H1 (cell line): ENCODE measurements at regions not wholly inside any gene's neighbourhood (a gene's known extent, or its start where the extent isn't known, plus 50 kb on each side); places are given as distances from the start of the nearest gene placed in this dataset.

Experiments used
- CTCF ChIA-PET: fragments of 300-600 bp; sonication (Branson Sonifier 250); formaldehyde crosslinking; loops from one replicate; lab custom pipeline; 2021; ENCODE audit not compliant: partially characterized antibody; lab: Charles Lee
- POLR2A ChIA-PET: fragments of 300-600 bp; sonication (Branson Sonifier 250); formaldehyde crosslinking; loops from one replicate; lab custom pipeline; 2021; ENCODE audit warnings: inconsistent platforms; ENCODE audit not compliant: partially characterized antibody; lab: Charles Lee
- DNase-seq, 2 experiments: peaks; one replicate each; pipeline versions ENCODE4 v3.0.0 to v3.0.0-alpha.2; 2010 to 2022; ENCODE audit warnings: low spot score in 2 of 2, low read depth in 1 of 2, mixed read lengths in 1 of 2
- FAIRE-seq: peaks from 2 replicates; lab custom pipeline; 2011; peaks lifted over from hg19 to GRCh38; lab: Jason Lieb, UNC
- H2AFZ ChIP-seq: 2 replicates; pipeline ENCODE4 v1.8.1; 2012; ENCODE audit warnings: low read length, inconsistent platforms
- H2AK5ac ChIP-seq: 2 replicates; pipeline ENCODE4 v1.6.1; 2013; ENCODE audit warnings: low read depth, low read length
- H2BK120ac ChIP-seq: replicated peaks from 2 replicates; pipeline ENCODE3; 2013; ENCODE audit warnings: low read depth, low read length, inconsistent platforms
- H2BK12ac ChIP-seq: 2 replicates; pipeline ENCODE4 v1.6.1; 2013; ENCODE audit warnings: low read depth, low read length
- H2BK15ac ChIP-seq: 2 replicates; pipeline ENCODE4 v1.6.1; 2013; ENCODE audit warnings: low read length
- H2BK20ac ChIP-seq: 2 replicates; pipeline ENCODE4 v1.6.1; 2013; ENCODE audit warnings: low read length
- H2BK5ac ChIP-seq: 2 replicates; pipeline ENCODE4 v1.6.1; 2013; ENCODE audit warnings: low read depth, low read length
- H3K14ac ChIP-seq: 2 replicates; pipeline ENCODE4 v1.6.1; 2013; ENCODE audit warnings: inconsistent platforms; ENCODE audit not compliant: insufficient read length
- H3K18ac ChIP-seq: 2 replicates; pipeline ENCODE4 v1.6.1; 2013; ENCODE audit warnings: low read length; ENCODE audit errors: extremely low read depth
- H3K23ac ChIP-seq: 2 replicates; pipeline ENCODE4 v1.6.1; 2013; ENCODE audit warnings: inconsistent platforms; ENCODE audit not compliant: insufficient read length
- H3K23me2 ChIP-seq: 2 replicates; pipeline ENCODE4 v1.6.1; 2013; ENCODE audit warnings: low read depth, low read length
- H3K27ac ChIP-seq: 2 replicates; pipeline ENCODE4 v1.6.1; 2011; ENCODE audit warnings: low read depth, low read length, inconsistent platforms
- H3K27me3 ChIP-seq, 4 experiments: replicated peaks in 1 of 4; 1 replicate in 1 of 4; 2 replicates in 3 of 4; pipeline versions ENCODE4 v1.6.1 to v1.8.1; 2011 to 2013; ENCODE audit warnings: low read length in 3 of 4, mild to moderate bottlenecking in 3 of 4, inconsistent platforms in 2 of 4, mixed read lengths in 2 of 4, moderate library complexity in 1 of 4; ENCODE audit not compliant: control insufficient read depth in 3 of 4, insufficient read depth in 3 of 4; ENCODE audit errors: extremely low read depth in 1 of 4
- H3K36me3 ChIP-seq, 4 experiments: 2 replicates each; pipeline versions ENCODE4 v1.6.1 to v1.8.1; 2011 to 2013; ENCODE audit warnings: mild to moderate bottlenecking in 4 of 4, low read length in 3 of 4, moderate library complexity in 2 of 4, control low read depth in 1 of 4, inconsistent platforms in 1 of 4; ENCODE audit not compliant: insufficient read depth in 4 of 4, control insufficient read depth in 2 of 4
- H3K4ac ChIP-seq: replicated peaks from 2 replicates; pipeline ENCODE3; 2013; ENCODE audit warnings: low read length, low read depth, mixed read lengths, inconsistent platforms; ENCODE audit not compliant: insufficient read length
- H3K4me1 ChIP-seq, 4 experiments: replicated peaks in 1 of 4; 1 replicate in 1 of 4; 2 replicates in 3 of 4; pipeline versions ENCODE4 v1.6.1 to v1.8.1; 2011 to 2013; ENCODE audit warnings: low read length in 3 of 4, inconsistent platforms in 2 of 4, mixed read lengths in 1 of 4; ENCODE audit not compliant: insufficient read depth in 4 of 4, control insufficient read depth in 3 of 4
- H3K4me2 ChIP-seq, 2 experiments: 2 replicates each; pipeline versions ENCODE4 v1.6.1 to v1.8.1; 2011 to 2013; ENCODE audit warnings: low read depth in 2 of 2, low read length in 2 of 2, control low read depth in 1 of 2, inconsistent platforms in 1 of 2, mild to moderate bottlenecking in 1 of 2; ENCODE audit not compliant: insufficient read depth in 1 of 2
- H3K4me3 ChIP-seq, 4 experiments: fragments of 200-600, 300-600 bp in 1 of 4; sonication (generic), shearing (Covaris generic), sonication (Bioruptor Twin) in 1 of 4; 2 replicates each; pipeline versions ENCODE4 v1.5.1 to v1.8.1; 2011 to 2016; ENCODE audit warnings: low read length in 4 of 4, low read depth in 3 of 4, control low read depth in 2 of 4, inconsistent platforms in 2 of 4, mild to moderate bottlenecking in 2 of 4, mixed read lengths in 1 of 4, moderate library complexity in 1 of 4; ENCODE audit not compliant: insufficient read depth in 2 of 4; ENCODE audit errors: extremely low read depth in 1 of 4
- H3K56ac ChIP-seq: replicated peaks from 2 replicates; pipeline ENCODE3; 2013; ENCODE audit warnings: low read depth, mild to moderate bottlenecking, mixed read lengths, low read length, inconsistent platforms; ENCODE audit not compliant: insufficient read length
- H3K79me1 ChIP-seq: 2 replicates; pipeline ENCODE4 v1.6.1; 2013; ENCODE audit warnings: low read depth, low read length, control low read depth
- H3K79me2 ChIP-seq, 2 experiments: 2 replicates each; pipeline versions ENCODE4 v1.6.1 to v1.8.1; 2012 to 2013; ENCODE audit warnings: low read length in 2 of 2, mild to moderate bottlenecking in 2 of 2, inconsistent platforms in 1 of 2; ENCODE audit not compliant: insufficient read depth in 2 of 2, control insufficient read depth in 1 of 2
- H3K9ac ChIP-seq, 4 experiments: replicated peaks in 1 of 4; 1 replicate in 1 of 4; 2 replicates in 3 of 4; pipeline versions ENCODE4 v1.6.1 to v1.8.1; 2011 to 2013; ENCODE audit warnings: low read depth in 3 of 4, low read length in 3 of 4, control low read depth in 2 of 4, mild to moderate bottlenecking in 2 of 4, moderate library complexity in 2 of 4, inconsistent platforms in 1 of 4; ENCODE audit errors: extremely low read depth in 1 of 4
- H3K9me3 ChIP-seq, 2 experiments: 2 replicates each; pipeline versions ENCODE4 v1.6.1 to v1.8.1; 2012 to 2013; ENCODE audit warnings: mild to moderate bottlenecking in 2 of 2, moderate library complexity in 2 of 2, control low read depth in 1 of 2, inconsistent platforms in 1 of 2, low read depth in 1 of 2, low read length in 1 of 2, mixed read lengths in 1 of 2; ENCODE audit not compliant: insufficient read depth in 2 of 2
- H4K20me1 ChIP-seq, 2 experiments: replicated peaks in 1 of 2; 2 replicates each; pipeline versions ENCODE3 to v1.8.1; 2011 to 2013; ENCODE audit warnings: inconsistent platforms in 2 of 2, low read length in 2 of 2, mild to moderate bottlenecking in 1 of 2; ENCODE audit not compliant: insufficient read depth in 2 of 2, control insufficient read depth in 1 of 2
- H4K5ac ChIP-seq: 2 replicates; pipeline ENCODE4 v1.6.1; 2013; ENCODE audit warnings: low read length, low read depth, mixed read lengths, inconsistent platforms; ENCODE audit not compliant: insufficient read length
- H4K8ac ChIP-seq: 2 replicates; pipeline ENCODE4 v1.8.0; 2013; ENCODE audit warnings: mild to moderate bottlenecking, moderate library complexity, low read length, inconsistent platforms; ENCODE audit not compliant: insufficient read depth; ENCODE audit errors: extremely low read depth
- H4K91ac ChIP-seq: replicated peaks from 2 replicates; pipeline ENCODE3; 2013; ENCODE audit warnings: low read length, mixed read lengths, inconsistent platforms; ENCODE audit not compliant: insufficient read length
- BCL11A ChIP-seq, 2 experiments: IDR thresholded peaks; one replicate each; pipeline ENCODE4 v1.6.1; 2011; ENCODE audit warnings: low read depth in 2 of 2, low read length in 2 of 2, mild to moderate bottlenecking in 2 of 2
- CBX5 ChIP-seq: fragments of 300-800, 300-1000 bp; sonication (generic); IDR thresholded peaks from 2 replicates; pipeline ENCODE4 v1.7.1; 2016; ENCODE audit warnings: antibody characterized with exemption, low read length, low read depth
- CBX8 ChIP-seq: fragments of 300-800, 300-1000 bp; sonication (generic); IDR thresholded peaks from 2 replicates; pipeline ENCODE4 v1.7.1; 2016; ENCODE audit warnings: low read depth, low read length, borderline replicate concordance
- CHD2 ChIP-seq: IDR thresholded peaks from 2 replicates; pipeline ENCODE4 v1.6.1; 2012; ENCODE audit warnings: low read length, improper control_type of control experiment
- CTBP2 ChIP-seq: IDR thresholded peaks from 2 replicates; pipeline ENCODE4 v1.7.0; 2011; ENCODE audit warnings: borderline replicate concordance, mild to moderate bottlenecking, moderate library complexity, mixed read lengths, low read length; ENCODE audit not compliant: insufficient read depth, insufficient read length
- E2F6 ChIP-seq: IDR thresholded peaks from 2 replicates; pipeline ENCODE4 v1.6.1; 2012; ENCODE audit warnings: inconsistent platforms
- EZH2 ChIP-seq: fragments of 200-600 bp; sonication (generic); IDR thresholded peaks from 2 replicates; pipeline ENCODE4 v1.7.1; 2012; ENCODE audit warnings: low read depth, mild to moderate bottlenecking, moderate library complexity, low read length, inconsistent platforms; ENCODE audit not compliant: severe bottlenecking
- GABPA ChIP-seq: IDR thresholded peaks from 2 replicates; pipeline ENCODE4 v1.6.1; 2011; ENCODE audit warnings: mild to moderate bottlenecking, low read length, moderate library complexity, borderline replicate concordance; ENCODE audit not compliant: insufficient read depth
- JUN ChIP-seq: IDR thresholded peaks from 2 replicates; pipeline ENCODE4 v1.6.1; 2011; ENCODE audit warnings: low read depth, mild to moderate bottlenecking, improper control_type of control experiment, low read length
- PHF8 ChIP-seq: fragments of 200-600 bp; sonication (generic); conservative IDR thresholded peaks from 2 replicates; pipeline ENCODE4 v1.7.1; 2012; ENCODE audit warnings: low read depth, mild to moderate bottlenecking, inconsistent platforms, low read length, moderate library complexity
- SIN3A ChIP-seq, 2 experiments: IDR thresholded peaks in 1 of 2; conservative IDR thresholded peaks in 1 of 2; 2 replicates each; pipeline ENCODE4 v1.6.1; 2011 to 2012; ENCODE audit warnings: low read length in 2 of 2, improper control_type of control experiment in 1 of 2, low read depth in 1 of 2, mild to moderate bottlenecking in 1 of 2
- SIX5 ChIP-seq: IDR thresholded peaks from 2 replicates; pipeline ENCODE4 v1.6.1; 2011; ENCODE audit warnings: mild to moderate bottlenecking, low read depth, low read length
- SP2 ChIP-seq: IDR thresholded peaks from 2 replicates; pipeline ENCODE4 v1.6.1; 2012; ENCODE audit warnings: mild to moderate bottlenecking, low read length, inconsistent platforms
- TBP ChIP-seq: IDR thresholded peaks from 2 replicates; pipeline ENCODE4 v1.6.1; 2011; ENCODE audit warnings: low read depth, low read length, improper control_type of control experiment
- WGBS, 2 experiments: shearing (Covaris generic) in 1 of 2; methylation state at CpG; one replicate each; pipeline versions ENCODE4 v1.1.6 to v1.1.7; 2013 to 2015; ENCODE audit warnings: low lambda C conversion rate in 2 of 2, mixed read lengths in 2 of 2, inconsistent platforms in 1 of 2, low coverage in 1 of 2, missing lambda C conversion rate in 1 of 2; ENCODE audit not compliant: insufficient replicate concordance in 2 of 2, insufficient coverage in 1 of 2, insufficient read length in 1 of 2; ENCODE audit errors: extremely low coverage in 1 of 2, missing lambda C conversion rate in 1 of 2; 5-methylcytosine and 5-hydroxymethylcytosine counted together

GRCh38 chr1:244271004-244271403, 180.7 kb downstream of the ADSS2 start:
- FAIRE-seq = no peak
- Histone ChIP-seq H4K20me1 (no peaks in the 10 kb centered on the region), H2AFZ (no peak overlapping the region), H4K91ac (no peak overlapping the region), H4K5ac (no peak overlapping the region), H3K56ac (no peak overlapping the region), H3K27me3 (no peaks in the 10 kb centered on the region), H3K14ac (no peak overlapping the region), H3K36me3 (no peaks in the 10 kb centered on the region), H2BK120ac (no peak overlapping the region), H2BK12ac (no peak overlapping the region), H3K9me3 (no peaks in the 10 kb centered on the region), H2BK5ac (no peak overlapping the region), H2BK15ac (no peak overlapping the region), H3K9ac (no peak overlapping the region), H3K4me3 (no peak overlapping the region), H3K23me2 (no peaks in the 10 kb centered on the region), H3K79me2 (no peaks in the 10 kb centered on the region), H3K4me2 (no peak overlapping the region), H2AK5ac (no peak overlapping the region), H3K4me1 (no peaks in the 10 kb centered on the region), H3K18ac (no peak overlapping the region), H2BK20ac (no peak overlapping the region), H4K8ac (no peak overlapping the region), H3K23ac (no peak overlapping the region), H3K27ac (no peak overlapping the region), H3K4ac (no peak overlapping the region), H3K79me1 (no peaks in the 10 kb centered on the region)
- ChIA-PET CTCF (interaction anchor here (0.8 to 3.7 kb wide), 7 partner anchors 27 to 927 kb away, joined by 3 to 24 read pairs (median 7); no protein-coding TSS in a partner anchor), POLR2A (no interaction called here)
- WGBS, 2 experiments = 91% methylated on average over 3 of the region's 3 CpGs; no CpG with 5 or more reads in 1 of the 2 experiments
- DNase-seq = no peak
- TF ChIP-seq EZH2 (no peak), JUN (no peak), CTBP2 (no peak), CBX8 (no peak), GABPA (no peak), TBP (no peak), E2F6 (no peak), CBX5 (no peak), SP2 (no peak), CHD2 (no peak), SIX5 (no peak), BCL11A (IDR thresholded peaks at IDR 0.05; ENCODE audit: low read depth in 2 of 2, low read length in 2 of 2) (no peak), PHF8 (no peak), SIN3A (conservative IDR thresholded peaks at IDR 0.05 in 1 of 2, IDR thresholded peaks at IDR 0.05 in 1 of 2; ENCODE audit: low read depth in 1 of 2, low read length in 2 of 2) (no peak)
